Transverse colon (tissue), 4 donors: ENCODE measurements at regions not wholly inside any gene's neighbourhood (a gene's known extent, or its start where the extent isn't known, plus 50 kb on each side); places are given as distances from the start of the nearest gene placed in this dataset.

ENCODE experiments used
- EP300 ChIP-seq: sonication (generic); formaldehyde crosslinking; IDR thresholded peaks from one replicate; pipeline ENCODE4 v1.6.1; 2017; ENCODE audit warnings: antibody characterized with exemption, low read depth
- POLR2A ChIP-seq: fragments of 450-650 bp; IDR thresholded peaks from one replicate; pipeline ENCODE4 v1.6.1; 2016; ENCODE audit warnings: antibody characterized with exemption, mild to moderate bottlenecking, moderate library complexity
- POLR2AphosphoS5 ChIP-seq, 3 donors: sonication (generic); formaldehyde crosslinking; IDR thresholded peaks; one replicate each; pipeline ENCODE4 v1.6.1; 2016; ENCODE audit warnings: antibody characterized with exemption in 3 of 3
- TF ChIP-seq, protein P1 (sequence below), 5 experiments: fragments of 200-600 bp in 3 of 5; fragments of 450-650 bp in 2 of 5; sonication (generic) in 3 of 5; IDR thresholded peaks; 1 replicate in 2 of 5; 2 replicates in 3 of 5; pipeline ENCODE4 v1.5.1; 2016 to 2017; ENCODE audit warnings: antibody characterized with exemption in 5 of 5, inconsistent platforms in 3 of 5, mild to moderate bottlenecking in 2 of 5, moderate library complexity in 1 of 5

DNA sequence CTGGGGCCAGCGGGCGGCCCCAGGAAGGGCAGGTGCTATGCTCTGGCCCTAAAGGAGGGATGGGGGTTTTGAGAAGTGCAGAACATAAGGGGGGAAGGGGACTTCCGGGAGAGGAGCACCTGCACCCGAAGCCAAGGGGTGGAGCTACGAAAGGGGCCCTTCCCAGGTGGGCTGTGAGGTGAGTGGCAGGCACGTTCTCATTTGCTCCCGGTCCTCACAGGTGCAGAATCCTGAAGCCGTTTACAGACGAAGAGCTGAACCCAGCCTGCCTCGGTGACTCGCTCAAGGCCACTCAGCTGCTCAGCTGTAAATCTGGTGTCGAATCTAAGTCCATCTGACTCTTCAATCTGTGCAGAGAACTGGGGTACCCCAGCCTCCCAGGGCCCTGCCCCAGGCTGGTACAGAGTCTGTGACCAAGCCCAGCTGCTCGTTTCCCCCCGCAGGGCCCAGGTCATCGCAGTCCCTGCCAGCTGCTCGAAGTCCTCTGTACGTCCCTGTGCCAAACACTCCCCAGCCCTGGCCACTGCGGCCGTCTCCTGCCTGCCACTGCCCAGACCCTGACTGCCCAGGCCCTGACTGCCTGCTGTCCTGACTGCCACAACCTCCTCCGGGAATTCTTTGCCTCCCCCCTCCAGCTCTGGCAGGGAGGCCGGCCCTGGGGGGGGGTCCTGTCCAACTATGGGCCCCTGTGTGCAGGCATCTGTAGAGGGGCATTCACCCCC lies 53.8 kb upstream of the RXRA start:
- TF ChIP-seq, protein P1, sequence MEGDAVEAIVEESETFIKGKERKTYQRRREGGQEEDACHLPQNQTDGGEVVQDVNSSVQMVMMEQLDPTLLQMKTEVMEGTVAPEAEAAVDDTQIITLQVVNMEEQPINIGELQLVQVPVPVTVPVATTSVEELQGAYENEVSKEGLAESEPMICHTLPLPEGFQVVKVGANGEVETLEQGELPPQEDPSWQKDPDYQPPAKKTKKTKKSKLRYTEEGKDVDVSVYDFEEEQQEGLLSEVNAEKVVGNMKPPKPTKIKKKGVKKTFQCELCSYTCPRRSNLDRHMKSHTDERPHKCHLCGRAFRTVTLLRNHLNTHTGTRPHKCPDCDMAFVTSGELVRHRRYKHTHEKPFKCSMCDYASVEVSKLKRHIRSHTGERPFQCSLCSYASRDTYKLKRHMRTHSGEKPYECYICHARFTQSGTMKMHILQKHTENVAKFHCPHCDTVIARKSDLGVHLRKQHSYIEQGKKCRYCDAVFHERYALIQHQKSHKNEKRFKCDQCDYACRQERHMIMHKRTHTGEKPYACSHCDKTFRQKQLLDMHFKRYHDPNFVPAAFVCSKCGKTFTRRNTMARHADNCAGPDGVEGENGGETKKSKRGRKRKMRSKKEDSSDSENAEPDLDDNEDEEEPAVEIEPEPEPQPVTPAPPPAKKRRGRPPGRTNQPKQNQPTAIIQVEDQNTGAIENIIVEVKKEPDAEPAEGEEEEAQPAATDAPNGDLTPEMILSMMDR (IDR thresholded peaks at IDR 0.05) = no peak
- TF ChIP-seq POLR2A = no peak
- no peak for TF ChIP-seq POLR2AphosphoS5 (IDR thresholded peaks at IDR 0.05)
- TF ChIP-seq EP300 = no peak
